ENCODE measurements at regions not wholly inside any gene's neighbourhood (a gene's known extent, or its start where the extent isn't known, plus 50 kb on each side); places are given as distances from the start of the nearest gene placed in this dataset.

GRCh38 chr19:31148671-31149070 is 200.6 kb downstream of the TSHZ3 start:
- Histone ChIP-seq H3K27ac (ENCODE audit: low read length) (no peak overlapping the region), H3K9me3 (ENCODE audit: control insufficient read depth, insufficient read depth, low read depth, low read length) (no peaks in the 10 kb centered on the region), H3K4me3 (ENCODE audit: low read depth in 2 of 2, low read length in 2 of 2) (no peak overlapping the region), H3K36me3 (ENCODE audit: control insufficient read depth, insufficient read depth, low read length) (no peaks in the 10 kb centered on the region), H3K4me1 (ENCODE audit: control insufficient read depth, insufficient read depth, low read length) (no peaks in the 10 kb centered on the region), H3K27me3 (ENCODE audit: control insufficient read depth, insufficient read depth, low read length) (no peaks in the 10 kb centered on the region)
- ATAC-seq (no peak), DNase-seq (ENCODE audit: low read depth, low spot score) (no peak)
- TF ChIP-seq POLR2AphosphoS5 (IDR thresholded peaks at IDR 0.05; ENCODE audit: low read depth, low read length) = no peak
- no peak for TF ChIP-seq SIN3A (IDR thresholded peaks at IDR 0.05; ENCODE audit: borderline replicate concordance, insufficient read depth, low read depth, low read length)
- TF ChIP-seq REST (IDR thresholded peaks at IDR 0.05; ENCODE audit: insufficient read depth in 1 of 2, low read depth in 2 of 2, low read length in 1 of 2) = no peak
- intact Hi-C loops (cut with micrococcal nuclease; ENCODE audit: unreplicated experiment) (no loop called here), in situ Hi-C loops (cut with HindIII; ENCODE audit: low pct_unique_long_range_greater_than_20kb, low sequenced_read_pairs) (no loop called here)
- BruUV-seq (replicated peaks) = no TSS peak
- POLR2A ChIA-PET = no interaction called here
- CTCF ChIA-PET = no interaction called here

GRCh38 chr19:31147234-31147633 is 202.0 kb downstream of the TSHZ3 start:
- Histone ChIP-seq H3K36me3 (ENCODE audit: control insufficient read depth, insufficient read depth, low read length) (no peaks in the 10 kb centered on the region), H3K27ac (ENCODE audit: low read length) (no peak overlapping the region), H3K27me3 (ENCODE audit: control insufficient read depth, insufficient read depth, low read length) (no peaks in the 10 kb centered on the region), H3K4me3 (ENCODE audit: low read depth in 2 of 2, low read length in 2 of 2) (no peak overlapping the region), H3K4me1 (ENCODE audit: control insufficient read depth, insufficient read depth, low read length) (no peaks in the 10 kb centered on the region), H3K9me3 (ENCODE audit: control insufficient read depth, insufficient read depth, low read depth, low read length) (no peaks in the 10 kb centered on the region)
- no peak for DNase-seq (ENCODE audit: low read depth, low spot score)
- ATAC-seq = no peak
- TF ChIP-seq CTCF (IDR thresholded peaks at IDR 0.05) (no peak), TCF7L2 (IDR thresholded peaks at IDR 0.05; ENCODE audit: low read depth, low read length) (no peak), SIN3A (IDR thresholded peaks at IDR 0.05; ENCODE audit: borderline replicate concordance, insufficient read depth, low read depth, low read length) (no peak), REST (IDR thresholded peaks at IDR 0.05; ENCODE audit: insufficient read depth in 1 of 2, low read depth in 2 of 2, low read length in 1 of 2) (no peak), POLR2AphosphoS5 (IDR thresholded peaks at IDR 0.05; ENCODE audit: low read depth, low read length) (no peak)
- intact Hi-C loops (cut with micrococcal nuclease; ENCODE audit: unreplicated experiment) (no loop called here), in situ Hi-C loops (cut with HindIII; ENCODE audit: low pct_unique_long_range_greater_than_20kb, low sequenced_read_pairs) (no loop called here)
- CTCF ChIA-PET = no interaction called here
- POLR2A ChIA-PET = no interaction called here
- BruUV-seq (replicated peaks) = no TSS peak

All from Panc1 (cell line).